ENCODE measurements at regions not wholly inside any gene's neighbourhood (a gene's known extent, or its start where the extent isn't known, plus 50 kb on each side); places are given as distances from the start of the nearest gene placed in this dataset.
"Not testable (repeated sequence)": the region's sequence is repeated elsewhere in the genome, so short reads cannot be mapped to it uniquely, and the experiment has no call there.

DNA sequence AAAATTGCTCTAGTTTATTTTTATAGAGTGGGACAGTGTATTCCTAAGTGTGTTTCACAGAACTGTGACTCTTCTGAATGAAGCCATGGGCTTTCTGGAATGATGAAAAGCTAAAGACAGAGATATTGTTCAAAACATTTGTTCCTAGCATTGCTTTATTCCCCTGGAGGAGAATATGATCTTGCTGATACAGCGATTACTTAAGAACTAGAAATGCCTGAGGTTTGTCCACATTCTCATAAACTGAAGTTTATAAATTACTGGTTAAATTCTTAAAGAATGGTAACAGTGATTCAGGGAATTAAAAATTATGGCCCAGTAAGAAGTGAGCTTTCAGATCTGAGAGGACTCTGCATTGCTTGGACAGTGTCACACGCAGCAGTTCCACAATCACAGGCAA, 690.3 kb downstream of the FAM181B start:
- DNase-seq: no peak

DNA sequence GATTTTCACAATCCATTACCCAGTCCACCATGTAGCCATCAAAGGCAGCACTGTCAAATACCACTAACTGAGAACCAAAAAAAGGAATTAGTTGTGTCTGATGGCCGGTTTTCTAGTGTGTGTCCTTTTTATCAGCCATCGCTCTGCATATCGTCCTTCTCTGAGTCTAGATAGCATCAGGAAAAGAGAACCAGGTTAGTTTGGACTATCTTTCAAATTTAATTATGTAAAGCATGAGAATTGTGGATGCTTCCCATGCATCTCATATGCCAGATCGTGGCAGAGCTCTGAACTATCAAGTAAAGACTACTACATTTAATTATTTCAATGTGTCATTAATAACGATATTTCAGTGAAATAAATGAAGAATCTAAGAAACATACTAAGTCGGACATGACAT, 691.9 kb downstream of the FAM181B start:
- no peak for DNase-seq

GRCh38 chr11:82038154-82038553, 695.5 kb downstream of the FAM181B start:
- peak; percentile 54 for DNase-seq

GRCh38 chr11:82034527-82034926, 699.1 kb downstream of the FAM181B start:
- peak; percentile 31 for DNase-seq

DNA sequence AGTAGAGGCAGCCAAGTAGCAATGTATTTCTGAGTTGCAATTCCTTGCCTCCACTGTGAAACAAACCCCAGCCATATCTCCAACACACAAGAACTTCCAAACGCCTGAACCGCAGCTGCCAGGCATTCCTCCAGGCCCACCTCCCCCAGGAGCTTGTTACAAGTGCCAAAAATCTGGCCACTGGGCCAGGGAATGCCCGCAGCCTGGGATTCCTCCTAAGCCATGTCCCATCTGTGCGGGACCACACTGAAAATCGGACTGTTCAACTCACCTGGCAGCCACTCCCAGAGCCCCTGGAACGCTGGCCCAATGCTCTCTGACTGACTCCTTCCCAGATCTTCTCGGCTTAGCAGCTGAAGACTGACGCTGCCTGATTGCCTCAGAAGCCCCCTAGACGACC, 706.3 kb downstream of the FAM181B start:
- DNase-seq: not testable (repeated sequence)

DNA sequence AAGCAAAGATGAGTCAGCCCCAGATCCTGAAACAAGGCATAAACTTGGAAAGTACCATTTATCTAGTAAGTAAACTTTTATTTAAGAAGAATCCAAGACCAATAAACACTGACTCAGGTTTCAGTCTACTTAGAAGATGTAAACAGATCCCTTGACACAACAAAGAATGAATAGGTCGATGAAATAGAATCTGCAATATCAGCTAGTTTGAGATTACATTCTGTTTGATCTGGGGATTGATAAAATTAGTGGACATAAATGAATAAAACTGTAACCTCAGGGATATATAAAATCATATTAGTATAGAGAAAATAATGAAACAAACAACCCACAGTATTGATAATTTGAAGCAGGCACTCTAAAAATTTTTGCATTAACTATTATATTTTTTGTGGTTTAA, 708.9 kb downstream of the FAM181B start:
- no peak for DNase-seq

GRCh38 chr11:82012276-82012675, 721.4 kb downstream of the FAM181B start:
- DNase-seq: no peak

- no peak for DNase-seq
Observed at GRCh38 chr11:82009133-82009532, 724.5 kb downstream of the FAM181B start.

DNA sequence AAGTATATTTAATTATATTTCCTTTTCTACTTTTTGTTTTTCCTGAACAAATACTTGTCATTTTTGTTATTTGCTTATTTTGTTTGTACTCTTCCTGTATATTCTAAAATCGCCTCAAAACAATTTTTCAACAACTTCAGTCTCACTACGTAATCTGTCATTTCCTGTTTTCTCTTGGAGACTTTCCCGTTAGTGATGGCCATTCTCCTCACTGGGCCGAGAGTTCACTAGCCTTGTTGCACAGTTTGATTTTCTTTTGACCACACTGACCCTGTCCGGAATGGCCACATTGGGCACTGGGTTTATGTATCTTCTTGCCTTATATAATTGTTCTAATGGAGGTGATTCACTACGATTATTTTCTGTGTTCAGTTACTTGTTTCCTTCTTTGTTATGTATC, 726.1 kb downstream of the FAM181B start:
- peak; percentile 69 for DNase-seq

GRCh38 chr11:82004537-82005213, 729.0 kb downstream of the FAM181B start:
- DNase-seq: peak; percentile 35

DNA sequence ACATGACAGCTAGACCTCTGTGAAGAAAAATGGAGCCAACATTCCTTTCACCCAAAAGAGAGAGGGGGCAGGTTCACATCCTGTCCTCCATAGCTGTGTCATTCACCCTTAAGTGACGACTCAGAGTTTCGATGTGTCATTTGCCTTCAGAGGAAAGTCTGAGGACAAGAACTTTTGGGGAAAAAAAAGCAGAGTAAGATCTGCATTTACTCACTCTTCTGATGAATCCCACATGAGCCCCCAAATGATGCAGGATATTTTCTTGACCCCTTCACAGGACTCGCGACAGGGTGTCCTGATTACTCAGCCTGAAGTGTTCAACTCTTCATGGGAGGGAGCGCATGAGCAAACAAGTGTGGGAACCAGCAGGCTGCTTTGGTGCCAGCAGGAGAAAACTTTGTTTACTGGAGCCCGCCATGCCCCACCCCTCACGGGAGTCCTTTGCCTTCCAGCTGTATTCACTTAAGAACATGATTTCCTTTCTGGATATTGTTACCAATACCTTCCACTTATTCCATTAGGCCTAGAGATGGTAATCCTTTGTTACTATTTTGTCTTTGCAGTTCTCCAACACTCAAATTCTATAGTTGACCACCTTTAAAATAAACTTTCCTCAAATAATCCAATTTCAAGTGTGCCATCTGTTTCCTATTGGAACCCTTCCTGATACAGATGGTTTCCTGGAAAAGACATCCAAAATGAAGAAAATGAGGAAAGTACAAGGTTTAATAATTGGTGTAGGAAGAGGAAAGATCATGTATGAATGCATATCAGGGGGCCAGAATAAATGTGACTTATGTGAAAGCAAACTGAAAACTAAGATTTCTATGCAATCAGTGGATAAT, 729.8 kb downstream of the FAM181B start:
- DNase-seq: peak; percentile 83

DNA sequence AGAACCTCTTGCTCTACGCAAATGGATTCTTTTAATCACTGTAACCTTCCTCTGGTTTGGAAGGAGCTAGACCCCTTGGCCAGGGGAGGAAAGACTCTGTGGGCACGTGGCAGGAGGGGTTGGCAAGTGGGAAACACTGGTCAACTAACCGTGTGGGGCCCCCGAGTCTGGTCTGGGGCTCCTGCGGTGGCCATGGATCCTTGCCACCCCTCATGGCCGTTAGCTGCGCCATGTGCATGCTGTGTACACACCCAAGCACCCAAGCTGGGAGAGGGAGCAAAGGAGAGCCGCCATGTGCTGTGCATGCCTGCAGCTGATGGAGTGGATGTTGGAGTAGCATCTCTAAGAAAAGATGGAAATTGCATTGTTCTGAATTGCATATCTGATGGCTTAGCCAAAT, 730.6 kb downstream of the FAM181B start:
- no peak for DNase-seq

DNA sequence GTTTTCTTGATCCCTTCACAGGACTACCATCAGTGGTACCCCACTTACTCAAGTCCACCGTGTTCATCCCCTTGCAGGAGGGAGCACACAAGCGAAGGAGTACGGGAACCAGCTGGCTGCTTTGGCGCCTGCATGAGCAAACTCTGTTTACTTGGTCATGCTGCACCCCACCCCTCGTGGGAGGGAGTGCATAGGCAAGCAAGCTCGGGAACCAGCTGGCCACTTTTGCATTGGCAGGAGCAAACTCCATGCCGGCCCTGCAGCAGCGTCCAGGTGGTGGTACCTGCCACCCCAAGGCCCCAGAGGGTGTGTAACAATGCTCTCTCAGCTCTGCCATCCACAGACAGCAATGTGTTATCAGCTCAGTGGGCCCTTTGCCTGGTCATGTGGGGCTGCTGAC, 737.8 kb downstream of the FAM181B start:
- DNase-seq: peak; percentile 97

GRCh38 chr11:81993755-81994154, 739.9 kb downstream of the FAM181B start:
- no peak for DNase-seq

DNA sequence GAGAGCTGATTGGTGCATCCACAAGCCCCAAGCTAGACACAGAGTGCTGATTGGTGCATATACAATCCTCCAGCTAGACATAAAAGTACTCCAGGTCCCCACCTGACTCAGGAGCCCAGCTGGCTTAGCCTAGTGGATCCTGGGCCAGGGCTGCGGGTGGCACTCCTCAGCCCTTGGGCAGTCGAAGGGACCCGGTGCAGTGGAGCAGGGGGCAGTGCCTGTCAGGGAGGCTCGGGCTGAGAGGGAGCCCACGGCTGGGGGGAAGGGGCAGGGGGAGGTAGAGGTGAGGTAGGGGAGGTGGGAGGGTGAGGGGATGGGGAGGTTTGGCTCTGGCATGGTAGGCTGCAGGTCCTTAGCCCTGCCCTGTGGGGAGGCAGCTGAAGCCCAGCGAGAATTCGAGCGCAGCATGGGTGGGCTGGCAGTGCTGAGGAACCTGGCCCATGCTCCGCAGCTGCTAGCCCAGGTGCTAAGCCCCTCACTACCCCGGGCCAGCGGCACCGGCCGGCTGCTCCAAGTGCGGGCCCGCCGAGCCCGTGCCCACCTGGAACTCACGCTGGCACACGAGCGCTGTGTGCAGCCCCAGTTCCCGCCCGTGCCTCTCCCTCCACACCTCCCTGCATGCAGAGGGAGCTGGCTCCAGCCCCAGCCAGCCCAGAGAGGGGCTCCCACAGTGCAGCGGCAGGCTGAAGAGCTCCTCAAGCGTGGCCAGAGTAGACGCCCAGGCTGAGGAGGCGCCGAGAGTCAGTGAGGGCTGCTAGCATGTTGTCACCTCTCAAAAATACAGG, 742.8 kb downstream of the FAM181B start:
- no peak for DNase-seq

GRCh38 chr11:81989093-81989492, 744.6 kb downstream of the FAM181B start:
- peak; percentile 81 for DNase-seq

DNA sequence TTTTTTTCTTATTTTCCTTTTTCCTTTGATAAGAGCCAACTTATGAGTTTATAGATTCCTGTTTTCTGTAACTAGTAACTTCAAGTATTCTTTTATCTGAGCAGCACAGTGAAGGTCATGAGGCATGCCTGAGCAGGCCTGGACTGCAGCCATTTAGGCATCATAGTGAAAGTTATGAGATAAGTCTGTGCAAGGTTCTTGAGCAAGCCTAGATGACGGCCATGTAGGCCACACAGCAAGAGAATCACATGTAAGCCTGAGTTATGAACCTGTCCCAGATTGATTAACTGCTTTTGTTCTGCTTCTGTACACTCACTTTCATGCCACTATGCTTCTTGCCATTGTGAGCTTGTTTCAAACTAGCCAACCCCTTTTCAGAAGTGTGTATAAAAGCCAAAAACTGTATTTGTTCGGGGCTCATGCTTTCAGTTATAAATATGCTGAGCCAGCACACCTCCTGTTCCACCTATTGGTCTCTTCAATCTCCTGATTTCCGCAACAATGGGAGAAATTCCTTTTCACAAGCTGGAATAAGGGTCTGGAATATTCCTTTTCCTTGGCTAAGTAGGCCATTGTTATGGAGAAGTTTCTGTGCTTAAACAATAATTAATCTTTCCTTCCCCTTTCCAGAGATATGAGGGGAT, 745.7 kb downstream of the FAM181B start:
- no peak for DNase-seq

- no peak for DNase-seq
Observed at GRCh38 chr11:81986556-81987161, 747.0 kb downstream of the FAM181B start.

DNA sequence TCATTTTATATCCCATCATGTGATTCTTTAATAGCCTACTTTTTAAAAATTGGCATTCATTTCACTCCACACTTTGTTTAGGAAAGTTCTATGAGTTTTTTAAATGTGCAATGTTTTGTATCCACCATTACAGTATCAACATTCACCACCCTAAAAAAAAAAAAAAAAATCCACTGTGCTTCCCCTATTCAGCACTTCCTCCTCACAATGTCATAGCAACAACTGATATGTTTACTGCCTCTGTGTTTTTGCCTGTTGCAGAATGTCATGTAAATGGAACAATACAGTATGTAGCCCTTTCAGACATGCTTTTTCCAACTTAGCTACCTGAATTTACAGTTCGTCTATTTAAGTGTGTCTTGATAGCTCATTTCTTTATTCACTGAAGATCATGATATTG, 754.2 kb downstream of the FAM181B start:
- peak; percentile 90 for DNase-seq

GRCh38 chr11:81975261-81975900, 758.3 kb downstream of the FAM181B start:
- no peak for DNase-seq

DNA sequence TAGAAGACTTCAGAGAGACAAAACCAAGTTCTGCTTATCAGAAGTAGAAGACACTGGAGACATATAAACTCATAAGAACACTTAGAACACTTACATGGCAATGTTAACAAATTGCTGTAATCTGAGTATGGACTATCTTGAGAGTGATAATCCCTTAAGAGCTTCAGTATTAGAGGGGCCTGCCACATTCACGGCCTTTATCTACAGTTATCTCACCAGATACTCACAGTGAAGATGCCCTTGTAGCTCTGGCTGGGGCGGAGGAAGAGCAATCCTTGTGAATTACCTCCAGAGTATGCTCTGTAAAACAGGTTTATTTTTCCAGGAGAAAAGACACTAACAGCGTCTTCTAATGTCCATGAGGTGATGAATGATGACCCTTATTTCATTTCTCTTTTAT, 762.8 kb downstream of the FAM181B start:
- DNase-seq: no peak

GRCh38 chr11:81967242-81967641, 766.4 kb downstream of the FAM181B start:
- no peak for DNase-seq

Data from DMS53 (cell line).